AG20443 (cell line): ENCODE measurements at regions not wholly inside any gene's neighbourhood (a gene's known extent, or its start where the extent isn't known, plus 50 kb on each side); places are given as distances from the start of the nearest gene placed in this dataset.
"Not testable (repeated sequence)": the region's sequence is repeated elsewhere in the genome, so short reads cannot be mapped to it uniquely, and the experiment has no call there.

ENCODE experiments used
- DNase-seq: peaks from one replicate; pipeline ENCODE4 v3.0.0; 2012; ENCODE audit warnings: low spot score, mixed read lengths

- DNase-seq, result no peak
Measured at GRCh38 chrX:41984628-41985027, 61.3 kb upstream of the CASK start.

- no peak for DNase-seq
Measured at GRCh38 chrX:41982953-41983352, 59.6 kb upstream of the CASK start.

DNA sequence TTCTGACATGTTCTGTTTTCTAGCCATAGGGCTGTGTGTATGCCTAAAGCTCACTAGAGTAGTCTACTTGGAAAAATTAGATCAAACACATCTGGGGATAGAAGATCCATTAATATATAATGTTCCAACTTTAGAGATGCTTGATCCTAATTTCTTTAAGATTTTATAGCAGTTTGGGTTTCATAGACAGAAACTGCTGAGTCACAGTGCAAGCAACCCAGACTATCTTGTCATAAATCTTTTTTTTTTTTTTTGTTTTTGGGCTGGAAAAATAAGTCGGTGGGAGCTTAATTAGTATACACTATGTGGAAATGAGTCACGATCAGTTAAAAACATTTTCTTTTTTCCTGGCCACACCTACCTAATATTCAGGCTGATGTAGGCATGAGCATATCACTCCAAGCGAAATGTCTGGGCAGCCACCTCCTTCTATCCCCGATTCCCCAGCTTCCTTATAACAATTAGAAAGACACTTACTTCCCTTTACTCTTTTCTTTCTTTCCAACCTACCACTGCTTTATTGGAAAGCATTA is 58.2 kb upstream of the CASK start:
- DNase-seq, result no peak

DNA sequence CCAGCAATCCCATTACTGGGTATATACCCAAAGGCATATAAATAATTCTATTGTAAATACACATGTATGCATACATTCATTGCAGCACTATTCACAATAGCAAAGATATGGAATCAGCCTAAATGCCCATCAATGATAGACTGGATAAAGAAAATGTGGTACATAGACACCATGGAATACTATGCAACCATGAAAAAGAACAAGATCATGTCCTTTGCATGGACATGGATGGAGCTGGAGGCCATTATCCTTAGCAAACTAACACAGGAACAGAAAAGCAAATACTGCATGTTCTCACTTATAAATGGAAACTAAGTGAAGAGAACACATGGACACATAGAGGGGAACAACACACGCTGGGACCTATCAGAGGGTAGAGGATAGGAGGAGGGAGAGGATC is 51.3 kb upstream of the CASK start:
- DNase-seq, result not testable (repeated sequence)

DNA sequence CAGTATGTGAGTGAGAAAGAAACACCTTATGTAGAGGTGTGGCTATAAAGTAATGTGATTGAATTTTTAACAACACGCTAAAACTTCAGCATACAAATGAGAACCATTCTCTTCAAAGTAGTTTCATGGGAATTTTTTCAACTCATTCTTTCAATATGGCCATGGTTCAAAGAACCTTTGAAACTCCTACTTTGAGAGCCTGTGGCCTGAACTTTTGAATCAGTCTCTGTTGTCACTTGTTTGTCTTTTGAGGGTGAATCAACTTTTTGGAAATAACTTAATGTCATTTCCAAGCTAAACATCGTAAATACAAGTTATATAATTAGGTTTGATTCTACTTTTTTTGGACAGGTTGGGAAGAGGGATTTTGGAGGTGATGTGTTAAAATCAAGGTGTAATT is 49.9 kb upstream of the CASK start:
- DNase-seq, result no peak
